ENCODE measurements at regions not wholly inside any gene's neighbourhood (a gene's known extent, or its start where the extent isn't known, plus 50 kb on each side); places are given as distances from the start of the nearest gene placed in this dataset.

- no peak overlapping the region for H3K27ac ChIP-seq (ENCODE audit: low read depth, low read length)
- H3K56ac ChIP-seq (replicated peaks; ENCODE audit: insufficient read length, low read depth, low read length) = no peak overlapping the region
- no peak for DNase-seq (ENCODE audit: low read depth in 1 of 2, low spot score in 2 of 2)
- no peak overlapping the region for H2BK120ac ChIP-seq (replicated peaks; ENCODE audit: low read depth, low read length)
- no peaks in the 10 kb centered on the region for H3K79me1 ChIP-seq (ENCODE audit: low read depth, low read length)
- no peaks in the 10 kb centered on the region for H3K4me1 ChIP-seq (replicated peaks in 1 of 4; ENCODE audit: control insufficient read depth in 3 of 4, insufficient read depth in 4 of 4, low read length in 3 of 4)
- no peak overlapping the region for H4K8ac ChIP-seq (ENCODE audit: extremely low read depth, insufficient read depth, low read length)
- no peak for FAIRE-seq
- H3K14ac ChIP-seq (ENCODE audit: insufficient read length) = no peak overlapping the region
- no peak overlapping the region for H3K9ac ChIP-seq (replicated peaks in 1 of 4; ENCODE audit: extremely low read depth in 1 of 4, low read depth in 3 of 4, low read length in 3 of 4)
- ChIA-PET POLR2A (ENCODE audit: partially characterized antibody) (no interaction called here), CTCF (ENCODE audit: partially characterized antibody) (interaction anchor here (0.6 kb wide), 1 partner anchor 347 kb away, joined by 4 read pairs; no protein-coding TSS in a partner anchor)
- 81% methylated on average over 1 of the region's 1 CpG; no CpG with 5 or more reads in 1 of the 2 experiments for WGBS, 2 experiments (ENCODE audit: extremely low coverage in 1 of 2, insufficient coverage in 1 of 2, insufficient read length in 1 of 2, insufficient replicate concordance in 2 of 2, low coverage in 1 of 2, low lambda C conversion rate in 2 of 2, missing lambda C conversion rate in 1 of 2)
- no peak overlapping the region for H2BK12ac ChIP-seq (ENCODE audit: low read depth, low read length)
- no peaks in the 10 kb centered on the region for H3K27me3 ChIP-seq (replicated peaks in 1 of 4; ENCODE audit: control insufficient read depth in 3 of 4, extremely low read depth in 1 of 4, insufficient read depth in 3 of 4, low read length in 3 of 4)
- H3K79me2 ChIP-seq (ENCODE audit: control insufficient read depth in 1 of 2, insufficient read depth in 2 of 2, low read length in 2 of 2) = no peaks in the 10 kb centered on the region
- H3K9me3 ChIP-seq (ENCODE audit: insufficient read depth in 2 of 2, low read depth in 1 of 2, low read length in 1 of 2) = no peaks in the 10 kb centered on the region
- no peak overlapping the region for H2AK5ac ChIP-seq (ENCODE audit: low read depth, low read length)
- no peak overlapping the region for H3K4ac ChIP-seq (replicated peaks; ENCODE audit: insufficient read length, low read depth, low read length)
- no peaks in the 10 kb centered on the region for H3K36me3 ChIP-seq (ENCODE audit: control insufficient read depth in 2 of 4, insufficient read depth in 4 of 4, low read length in 3 of 4)
- no peak overlapping the region for H4K91ac ChIP-seq (replicated peaks; ENCODE audit: insufficient read length, low read length)
- H3K4me3 ChIP-seq (ENCODE audit: extremely low read depth in 1 of 4, insufficient read depth in 2 of 4, low read depth in 3 of 4, low read length in 4 of 4) = no peak overlapping the region
- no peaks in the 10 kb centered on the region for H3K23me2 ChIP-seq (ENCODE audit: low read depth, low read length)
- H2BK5ac ChIP-seq (ENCODE audit: low read depth, low read length) = no peak overlapping the region
- no peak for TF ChIP-seq EGR1 (IDR thresholded peaks at IDR 0.05; ENCODE audit: borderline replicate concordance, low read depth, low read length)
- TF ChIP-seq SRF (IDR thresholded peaks at IDR 0.05; ENCODE audit: low read depth, low read length) = no peak
- TF ChIP-seq RNF2 (IDR thresholded peaks at IDR 0.05; ENCODE audit: borderline replicate concordance, low read depth, low read length, missing control alignments, poor library complexity, severe bottlenecking) = no peak
- no peak for TF ChIP-seq GTF2F1 (IDR thresholded peaks at IDR 0.05; ENCODE audit: borderline replicate concordance, low read depth, low read length)
- no peak for TF ChIP-seq TEAD4 (IDR thresholded peaks at IDR 0.05; ENCODE audit: low read depth, low read length)
- H2BK20ac ChIP-seq (ENCODE audit: low read length) = no peak overlapping the region
- no peak overlapping the region for H3K4me2 ChIP-seq (ENCODE audit: insufficient read depth in 1 of 2, low read depth in 2 of 2, low read length in 2 of 2)
- no peaks in the 10 kb centered on the region for H4K20me1 ChIP-seq (replicated peaks in 1 of 2; ENCODE audit: control insufficient read depth in 1 of 2, insufficient read depth in 2 of 2, low read length in 2 of 2)
- no peak overlapping the region for H2AFZ ChIP-seq (ENCODE audit: low read length)
- H3K23ac ChIP-seq (ENCODE audit: insufficient read length) = no peak overlapping the region
- no peak overlapping the region for H3K18ac ChIP-seq (ENCODE audit: extremely low read depth, low read length)
- H4K5ac ChIP-seq (ENCODE audit: insufficient read length, low read depth, low read length) = no peak overlapping the region
- H2BK15ac ChIP-seq (ENCODE audit: low read length) = no peak overlapping the region
Measured at GRCh38 chr20:41874658-41875057, 256.5 kb upstream of the CHD6 start.

Measured in H1 (cell line).